SK-N-SH treated with all-trans-retinoic acid at 6 μM for 48 hours (cell line): ENCODE measurements at regions not wholly inside any gene's neighbourhood (a gene's known extent, or its start where the extent isn't known, plus 50 kb on each side); places are given as distances from the start of the nearest gene placed in this dataset.

ENCODE experiments used
- ATAC-seq: fragments of 200-7000 bp; cut with Tn5 transposase; 3 replicates; pipeline ENCODE4 v1.9.1; 2020; ENCODE audit warnings: mild to moderate bottlenecking, moderate library complexity
- ARNTL ChIP-seq: fragments of 450-650 bp; formaldehyde crosslinking; IDR thresholded peaks from 2 replicates; pipeline ENCODE4 v1.5.0; 2020; ENCODE audit warnings: low read depth, mild to moderate bottlenecking, moderate library complexity, borderline replicate concordance
- BACH2 ChIP-seq: fragments of 250-450 bp; sonication (Bioruptor Pico); IDR thresholded peaks from 2 replicates; pipeline ENCODE4 v1.9.0; 2021; ENCODE audit warnings: mild to moderate bottlenecking, borderline replicate concordance
- CREB5 ChIP-seq: fragments of 250-450 bp; sonication (Bioruptor Pico); IDR thresholded peaks from 2 replicates; pipeline ENCODE4 v1.5.1; 2020; ENCODE audit warnings: low read depth, mild to moderate bottlenecking, moderate library complexity
- CSDC2 ChIP-seq: fragments of 250-450 bp; sonication (Bioruptor Pico); IDR thresholded peaks from 2 replicates; pipeline ENCODE4 v1.5.0; 2020; ENCODE audit warnings: mild to moderate bottlenecking, moderate library complexity
- CSRNP3 ChIP-seq: fragments of 250-450 bp; sonication (Bioruptor Pico); IDR thresholded peaks from 2 replicates; pipeline ENCODE4 v1.5.1; 2021; ENCODE audit warnings: mild to moderate bottlenecking, moderate library complexity
- ESRRG ChIP-seq: fragments of 250-450 bp; sonication (Bioruptor Pico); IDR thresholded peaks from 2 replicates; pipeline ENCODE4 v1.6.1; 2021; ENCODE audit warnings: mild to moderate bottlenecking
- GLIS3 ChIP-seq: fragments of 250-450 bp; sonication (Bioruptor Pico); IDR thresholded peaks from 2 replicates; pipeline ENCODE4 v1.5.0; 2020; ENCODE audit warnings: mild to moderate bottlenecking, moderate library complexity
- ISL1 ChIP-seq: fragments of 250-450 bp; sonication (Bioruptor Pico); IDR thresholded peaks from 2 replicates; pipeline ENCODE4 v2.1.2; 2022; ENCODE audit warnings: mild to moderate bottlenecking, moderate library complexity
- OSR1 ChIP-seq: fragments of 250-450 bp; sonication (Bioruptor Pico); IDR thresholded peaks from 2 replicates; pipeline ENCODE4 v1.8.0; 2022; ENCODE audit warnings: moderate library complexity, mild to moderate bottlenecking, inconsistent platforms
- PATZ1 ChIP-seq: fragments of 250-450 bp; sonication (Bioruptor Pico); IDR thresholded peaks from 2 replicates; pipeline ENCODE4 v1.8.0; 2020; ENCODE audit warnings: mild to moderate bottlenecking, moderate library complexity, borderline replicate concordance
- POU6F1 ChIP-seq: fragments of 250-450 bp; sonication (Bioruptor Pico); IDR thresholded peaks from 2 replicates; pipeline ENCODE4 v1.8.0; 2021; ENCODE audit warnings: low read depth, mild to moderate bottlenecking, moderate library complexity, borderline replicate concordance
- PPARA ChIP-seq: fragments of 250-450 bp; sonication (Bioruptor Pico); IDR thresholded peaks from 2 replicates; pipeline ENCODE4 v1.5.0; 2020; ENCODE audit warnings: mild to moderate bottlenecking, borderline replicate concordance
- RARB ChIP-seq: fragments of 250-450 bp; sonication (Bioruptor Pico); IDR thresholded peaks from 2 replicates; pipeline ENCODE4 v1.8.0; 2021; ENCODE audit warnings: mild to moderate bottlenecking, moderate library complexity
- SNAI2 ChIP-seq: fragments of 250-450 bp; sonication (Bioruptor Pico); IDR thresholded peaks from 2 replicates; pipeline ENCODE4 v1.5.0; 2020; ENCODE audit warnings: mild to moderate bottlenecking, moderate library complexity
- TCF4 ChIP-seq: fragments of 250-450 bp; sonication (Bioruptor Pico); IDR thresholded peaks from 2 replicates; pipeline ENCODE4 v1.8.0; 2021; ENCODE audit warnings: mild to moderate bottlenecking, moderate library complexity, borderline replicate concordance
- TOX ChIP-seq: fragments of 250-450 bp; sonication (Bioruptor Pico); IDR thresholded peaks from 2 replicates; pipeline ENCODE4 v1.8.0; 2021; ENCODE audit warnings: mild to moderate bottlenecking, moderate library complexity, borderline replicate concordance
- TSHZ2 ChIP-seq: fragments of 250-450 bp; sonication (Bioruptor Pico); IDR thresholded peaks from 2 replicates; pipeline ENCODE4 v1.5.0; 2020; ENCODE audit warnings: mild to moderate bottlenecking, moderate library complexity
- ZC3H10 ChIP-seq: fragments of 250-450 bp; sonication (Bioruptor Pico); IDR thresholded peaks from 2 replicates; pipeline ENCODE4 v1.5.1; 2021; ENCODE audit warnings: mild to moderate bottlenecking, moderate library complexity
- ZFP3 ChIP-seq: fragments of 250-450 bp; sonication (Bioruptor Pico); IDR thresholded peaks from 2 replicates; pipeline ENCODE4 v1.5.0; 2020; ENCODE audit warnings: mild to moderate bottlenecking, moderate library complexity
- ZFP30 ChIP-seq: fragments of 450-650 bp; formaldehyde crosslinking; IDR thresholded peaks from 2 replicates; pipeline ENCODE4 v1.5.0; 2022; ENCODE audit warnings: mild to moderate bottlenecking, moderate library complexity
- ZNF70 ChIP-seq: fragments of 450-650 bp; formaldehyde crosslinking; IDR thresholded peaks from 2 replicates; pipeline ENCODE4 v1.5.0; 2020; ENCODE audit warnings: mild to moderate bottlenecking, moderate library complexity
- ZNF8 ChIP-seq: fragments of 450-650 bp; formaldehyde crosslinking; IDR thresholded peaks from 2 replicates; pipeline ENCODE4 v1.5.0; 2020; ENCODE audit warnings: mild to moderate bottlenecking, moderate library complexity

- ATAC-seq, result no peak
- TF ChIP-seq CREB5 (CRISPR knock-in tag), result no peak
- no peak for TF ChIP-seq GLIS3 (CRISPR knock-in tag)
- no peak for TF ChIP-seq OSR1 (CRISPR knock-in tag)
- TF ChIP-seq ZFP30, result no peak
- TF ChIP-seq CSRNP3, result no peak
- TF ChIP-seq ESRRG, result no peak
- no peak for TF ChIP-seq CSDC2 (CRISPR knock-in tag)
- TF ChIP-seq ZFP3 (CRISPR knock-in tag), result no peak
- TF ChIP-seq RARB, result no peak
Measured at GRCh38 chr6:139600343-139600742, 225.9 kb upstream of the CITED2 start.

- ATAC-seq, result peak; percentile 95
- TF ChIP-seq SNAI2 (CRISPR knock-in tag), result no peak
- no peak for TF ChIP-seq TCF4 (CRISPR knock-in tag)
- no peak for TF ChIP-seq PATZ1 (CRISPR knock-in tag)
- TF ChIP-seq ISL1 (CRISPR knock-in tag), result no peak; the same call in 1 of the 2 replicates
- no peak for TF ChIP-seq ZNF70
- TF ChIP-seq ZFP30, result no peak
- no peak for TF ChIP-seq CSDC2 (CRISPR knock-in tag)
- TF ChIP-seq GLIS3 (CRISPR knock-in tag), result no peak
- no peak for TF ChIP-seq RARB
- no peak for TF ChIP-seq OSR1 (CRISPR knock-in tag)
- no peak for TF ChIP-seq ARNTL (CRISPR knock-in tag)
- no peak for TF ChIP-seq PPARA
- no peak for TF ChIP-seq CSRNP3
- no peak for TF ChIP-seq CREB5 (CRISPR knock-in tag)
Measured at GRCh38 chr6:139597771-139598755, 223.6 kb upstream of the CITED2 start.

GRCh38 chr6:139597087-139597763 is 222.8 kb upstream of the CITED2 start:
- ATAC-seq, result no peak; the same call in 2 of the 3 replicates
- TF ChIP-seq BACH2 (CRISPR knock-in tag) (no peak), POU6F1 (CRISPR knock-in tag) (no peak), TOX (no peak), TSHZ2 (no peak), RARB (no peak), SNAI2 (CRISPR knock-in tag) (no peak), ZNF8 (CRISPR knock-in tag) (no peak), ZFP3 (CRISPR knock-in tag) (no peak), GLIS3 (CRISPR knock-in tag) (no peak), OSR1 (CRISPR knock-in tag) (no peak), ZC3H10 (CRISPR knock-in tag) (no peak), ZFP30 (no peak), CSRNP3 (no peak), ESRRG (no peak), CSDC2 (CRISPR knock-in tag) (no peak)
